Panc1 (cell line): ENCODE measurements at regions not wholly inside any gene's neighbourhood (a gene's known extent, or its start where the extent isn't known, plus 50 kb on each side); places are given as distances from the start of the nearest gene placed in this dataset.

ENCODE experiments used
- ATAC-seq: fragments of 200-7000 bp; cut with Tn5 transposase; 2 replicates; pipeline ENCODE4 v1.9.1; 2020; ENCODE audit warnings: mild to moderate bottlenecking, moderate library complexity
- BruUV-seq: library from RNA; stranded (reverse); fragments of 400-500 nt; replicated peaks from 2 replicates; lab custom pipeline; 2021; lab: Mats Ljungman, UMichigan
- CTCF ChIA-PET: fragments of 300-600 bp; sonication (Branson Sonifier 250); formaldehyde crosslinking; loops from one replicate; lab custom pipeline; 2022; ENCODE audit warnings: antibody characterized with exemption; lab: Charles Lee
- POLR2A ChIA-PET: fragments of 300-600 bp; sonication (Branson Sonifier 250); formaldehyde crosslinking; loops from one replicate; lab custom pipeline; 2022; ENCODE audit warnings: antibody characterized with exemption; lab: Charles Lee
- DNase-seq: peaks from one replicate; pipeline ENCODE4 v3.0.0-alpha.2; 2010; ENCODE audit warnings: low read depth, low spot score
- H3K27ac ChIP-seq: 2 replicates; pipeline ENCODE4 v1.5.1; 2011; ENCODE audit warnings: mild to moderate bottlenecking, low read length, inconsistent platforms
- H3K27me3 ChIP-seq: fragments of 200-500 bp; sonication (Bioruptor generic); 2 replicates; pipeline ENCODE4 v1.6.0; 2014; ENCODE audit warnings: low read length, inconsistent platforms; ENCODE audit not compliant: control insufficient read depth, insufficient read depth
- H3K36me3 ChIP-seq: fragments of 200-500 bp; sonication (Bioruptor generic); 2 replicates; pipeline ENCODE4 v1.5.1; 2014; ENCODE audit warnings: inconsistent platforms, mild to moderate bottlenecking, low read length, moderate library complexity; ENCODE audit not compliant: control insufficient read depth, insufficient read depth
- H3K4me1 ChIP-seq: 2 replicates; pipeline ENCODE4 v1.5.1; 2011; ENCODE audit warnings: inconsistent platforms, mild to moderate bottlenecking, low read length, moderate library complexity; ENCODE audit not compliant: control insufficient read depth, insufficient read depth
- H3K4me3 ChIP-seq, 2 experiments: 2 replicates each; pipeline ENCODE4 v1.5.1; 2011 to 2012; ENCODE audit warnings: low read depth in 2 of 2, low read length in 2 of 2, mild to moderate bottlenecking in 2 of 2, inconsistent platforms in 1 of 2, moderate library complexity in 1 of 2
- H3K9me3 ChIP-seq: fragments of 200-500 bp; sonication (Bioruptor generic); 2 replicates; pipeline ENCODE4 v1.5.1; 2014; ENCODE audit warnings: low read depth, mild to moderate bottlenecking, inconsistent platforms, low read length, moderate library complexity; ENCODE audit not compliant: control insufficient read depth, insufficient read depth
- CTCF ChIP-seq: fragments of 450-650 bp; IDR thresholded peaks from 2 replicates; pipeline ENCODE4 v1.5.1; 2017; ENCODE audit warnings: mild to moderate bottlenecking
- POLR2AphosphoS5 ChIP-seq: IDR thresholded peaks from 2 replicates; pipeline ENCODE4 v1.6.1; 2012; ENCODE audit warnings: mild to moderate bottlenecking, low read depth, low read length, moderate library complexity
- REST ChIP-seq, 2 experiments: IDR thresholded peaks; 2 replicates each; pipeline ENCODE4 v1.6.1; 2011 to 2012; ENCODE audit warnings: low read depth in 2 of 2, control low read depth in 1 of 2, low read length in 1 of 2, mild to moderate bottlenecking in 1 of 2, moderate library complexity in 1 of 2; ENCODE audit not compliant: insufficient read depth in 1 of 2
- SIN3A ChIP-seq: IDR thresholded peaks from 2 replicates; pipeline ENCODE4 v1.6.1; 2012; ENCODE audit warnings: low read depth, mild to moderate bottlenecking, low read length, moderate library complexity, borderline replicate concordance; ENCODE audit not compliant: insufficient read depth
- TCF7L2 ChIP-seq: IDR thresholded peaks from 2 replicates; pipeline ENCODE4 v1.6.1; 2011; ENCODE audit warnings: mild to moderate bottlenecking, low read depth, low read length, inconsistent platforms
- in situ Hi-C: cut with HindIII; loops from 2 replicates; pipeline ENCODE4 v1.10.0; 2016; ENCODE audit warnings: low sequenced_read_pairs, low pct_unique_long_range_greater_than_20kb
- intact Hi-C: fragments of 100-400 bp; cut with micrococcal nuclease; formaldehyde crosslinking; loops from one replicate; pipeline ENCODE4 v1.10.0; 2022; ENCODE audit not compliant: unreplicated experiment

- intact Hi-C loops, result no loop called here
These were observed 382.2 kb upstream of the KLHL1 start for GRCh38 chr13:70490320-70490935.

GRCh38 chr13:70484931-70485330 is 376.7 kb upstream of the KLHL1 start:
- DNase-seq (no peak), ATAC-seq (no peak)
- ChIA-PET POLR2A (no interaction called here), CTCF (no interaction called here)
- in situ Hi-C loops (no loop called here), intact Hi-C loops (no loop called here)
- Histone ChIP-seq H3K4me3 (no peak overlapping the region), H3K36me3 (no peaks in the 10 kb centered on the region), H3K27me3 (no peaks in the 10 kb centered on the region), H3K4me1 (no peaks in the 10 kb centered on the region), H3K27ac (no peak overlapping the region), H3K9me3 (no peaks in the 10 kb centered on the region)
- no TSS peak for BruUV-seq
- no peak for TF ChIP-seq TCF7L2
- no peak for TF ChIP-seq REST (IDR thresholded peaks at IDR 0.05; ENCODE audit: insufficient read depth in 1 of 2, low read depth in 2 of 2, low read length in 1 of 2)
- TF ChIP-seq POLR2AphosphoS5, result no peak
- TF ChIP-seq CTCF, result no peak
- TF ChIP-seq SIN3A, result no peak

More at GRCh38 chr13:70490320-70490935, 382.2 kb upstream of the KLHL1 start:
- no peak overlapping the region for H3K4me3 ChIP-seq
- ChIA-PET CTCF (no interaction called here), POLR2A (no interaction called here)
- no peaks in the 10 kb centered on the region for H3K4me1 ChIP-seq
- in situ Hi-C loops, result no loop called here
- TF ChIP-seq POLR2AphosphoS5 (no peak), CTCF (no peak), REST (IDR thresholded peaks at IDR 0.05; ENCODE audit: insufficient read depth in 1 of 2, low read depth in 2 of 2, low read length in 1 of 2) (no peak), SIN3A (no peak), TCF7L2 (no peak)
- ATAC-seq (no peak), DNase-seq (no peak)
- no peaks in the 10 kb centered on the region for H3K36me3 ChIP-seq
- no peak overlapping the region for H3K27ac ChIP-seq
- H3K27me3 ChIP-seq, result no peaks in the 10 kb centered on the region
- no TSS peak for BruUV-seq
- H3K9me3 ChIP-seq, result no peaks in the 10 kb centered on the region
